ENCODE measurements at regions not wholly inside any gene's neighbourhood (a gene's known extent, or its start where the extent isn't known, plus 50 kb on each side); places are given as distances from the start of the nearest gene placed in this dataset.

GRCh38 chr11:70532731-70533130 lies 134.4 kb downstream of the CTTN start:
- no peak for DNase-seq (ENCODE audit: low spot score, unreplicated experiment)

DNA sequence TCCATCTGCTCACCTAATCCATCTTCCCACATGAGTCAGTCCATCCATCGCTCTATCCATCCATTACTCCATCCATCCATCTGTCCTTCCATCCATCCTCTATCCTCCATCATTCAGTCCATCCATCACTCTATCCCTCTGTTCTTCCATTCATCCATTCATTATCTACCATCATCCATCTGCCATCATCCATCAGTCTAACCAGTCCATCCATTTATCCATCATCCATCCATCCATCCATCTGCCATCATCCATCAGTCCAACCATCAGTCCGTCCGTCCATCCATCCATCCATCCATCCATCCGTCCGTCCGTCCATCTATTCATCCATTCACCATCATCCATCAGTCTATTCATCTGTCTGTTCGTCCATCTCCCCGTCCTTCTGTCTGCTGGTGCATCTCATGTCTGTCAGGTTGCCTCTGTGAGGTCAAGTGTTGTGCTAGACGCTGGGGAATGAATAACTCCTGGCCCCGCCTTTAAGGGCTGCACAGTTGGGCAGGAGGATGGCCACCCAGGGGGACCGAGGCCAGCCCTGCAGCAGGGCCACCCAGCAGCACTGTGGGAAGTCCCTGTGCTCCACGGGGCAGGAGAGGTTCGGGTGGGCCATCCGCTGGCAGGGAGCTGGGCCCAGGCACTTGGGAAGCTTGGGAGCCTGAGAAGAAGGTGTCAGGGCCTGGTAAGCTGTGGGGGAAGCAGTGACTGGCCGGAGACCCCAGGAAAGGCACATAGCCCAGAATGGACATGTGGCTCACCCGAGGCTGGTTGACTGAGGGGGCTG lies 137.1 kb downstream of the CTTN start:
- Mint-ChIP-seq H3K4me1 (ENCODE audit: low read depth) (no peaks in the 10 kb centered on the region), H3K9me3 (ENCODE audit: low read depth) (no peaks in the 10 kb centered on the region), H3K27me3 (no peaks in the 10 kb centered on the region), H3K36me3 (ENCODE audit: insufficient read depth) (no peaks in the 10 kb centered on the region), H3K27ac (no peak overlapping the region), H3K4me3 (ENCODE audit: low read depth) (no peak overlapping the region)
- no peak for TF ChIP-seq CTCF (IDR thresholded peaks at IDR 0.05; ENCODE audit: unreplicated experiment)
- DNase-seq (ENCODE audit: low spot score, unreplicated experiment), result no peak

More at GRCh38 chr11:70532731-70533130, 134.4 kb downstream of the CTTN start:
- no peaks in the 10 kb centered on the region for H3K36me3 Mint-ChIP-seq (ENCODE audit: insufficient read depth)
- H3K27me3 Mint-ChIP-seq, result no peaks in the 10 kb centered on the region
- H3K4me3 Mint-ChIP-seq (ENCODE audit: low read depth), result no peak overlapping the region
- no peaks in the 10 kb centered on the region for H3K9me3 Mint-ChIP-seq (ENCODE audit: low read depth)
- TF ChIP-seq CTCF (IDR thresholded peaks at IDR 0.05; ENCODE audit: unreplicated experiment), result no peak
- no peak overlapping the region for H3K27ac Mint-ChIP-seq
- no peaks in the 10 kb centered on the region for H3K4me1 Mint-ChIP-seq (ENCODE audit: low read depth)

- Mint-ChIP-seq H3K9me3 (ENCODE audit: low read depth) (no peaks in the 10 kb centered on the region), H3K4me1 (ENCODE audit: low read depth) (no peaks in the 10 kb centered on the region)
These were observed 137.9 kb downstream of the CTTN start for GRCh38 chr11:70536051-70536877.

GRCh38 chr11:70537576-70538571 lies 139.5 kb downstream of the CTTN start:
- Mint-ChIP-seq H3K27ac (no peak overlapping the region), H3K27me3 (no peaks in the 10 kb centered on the region), H3K36me3 (ENCODE audit: insufficient read depth) (no peaks in the 10 kb centered on the region), H3K9me3 (ENCODE audit: low read depth) (no peaks in the 10 kb centered on the region), H3K4me3 (ENCODE audit: low read depth) (no peak overlapping the region), H3K4me1 (ENCODE audit: low read depth) (no peaks in the 10 kb centered on the region)
- DNase-seq (ENCODE audit: low spot score, unreplicated experiment), result no peak
- TF ChIP-seq CTCF (IDR thresholded peaks at IDR 0.05; ENCODE audit: unreplicated experiment), result no peak

More at GRCh38 chr11:70536051-70536877, 137.9 kb downstream of the CTTN start:
- H3K27me3 Mint-ChIP-seq, result no peaks in the 10 kb centered on the region
- DNase-seq (ENCODE audit: low spot score, unreplicated experiment), result no peak
- TF ChIP-seq CTCF (IDR thresholded peaks at IDR 0.05; ENCODE audit: unreplicated experiment), result no peak
- no peak overlapping the region for H3K4me3 Mint-ChIP-seq (ENCODE audit: low read depth)
- no peak overlapping the region for H3K27ac Mint-ChIP-seq
- H3K36me3 Mint-ChIP-seq (ENCODE audit: insufficient read depth), result no peaks in the 10 kb centered on the region
